SU-DHL-6 (cell line): ENCODE measurements at regions not wholly inside any gene's neighbourhood (a gene's known extent, or its start where the extent isn't known, plus 50 kb on each side); places are given as distances from the start of the nearest gene placed in this dataset.
A peak's percentile ranks its signal among the peaks of the same experiment; 100 is the strongest.

Experiments
- H2AFZ ChIP-seq: fragments of 200-600 bp; sonication (generic); 2 replicates; pipeline ENCODE4 v1.6.1; 2014; ENCODE audit warnings: low read depth, mild to moderate bottlenecking, moderate library complexity, mixed read lengths, antibody characterized with exemption, low read length; ENCODE audit not compliant: severe bottlenecking
- H3F3A ChIP-seq: fragments of 200-600 bp; shearing (Covaris generic); 2 replicates; pipeline ENCODE4 v1.6.0; 2016; ENCODE audit warnings: antibody characterized with exemption, mild to moderate bottlenecking; ENCODE audit not compliant: insufficient read depth
- H3K27ac ChIP-seq: fragments of 200-600 bp; sonication (generic); 2 replicates; pipeline ENCODE4 v1.5.1; 2016; ENCODE audit warnings: low read depth, mild to moderate bottlenecking, low read length, moderate library complexity, mixed read lengths
- H3K27me3 ChIP-seq: fragments of 200-600 bp; sonication (generic), shearing (Covaris generic); 2 replicates; pipeline ENCODE4 v1.6.0; 2014; ENCODE audit warnings: mild to moderate bottlenecking, low read length
- H3K36me3 ChIP-seq: fragments of 200-600 bp; sonication (generic); 2 replicates; pipeline ENCODE4 v1.6.1; 2014; ENCODE audit warnings: mild to moderate bottlenecking, low read length, mixed read lengths
- H3K4me2 ChIP-seq: fragments of 300-600, 200-600 bp; shearing (Covaris generic), sonication (generic); 2 replicates; pipeline ENCODE4 v1.6.0; 2014; ENCODE audit warnings: low read length, low read depth, mild to moderate bottlenecking; ENCODE audit not compliant: poor library complexity, severe bottlenecking
- H3K4me3 ChIP-seq: fragments of 200-600 bp; sonication (generic); 2 replicates; pipeline ENCODE4 v1.5.1; 2014; ENCODE audit warnings: antibody characterized with exemption, low read length, mild to moderate bottlenecking, mixed read lengths; ENCODE audit not compliant: insufficient read depth, poor library complexity, severe bottlenecking
- H3K79me2 ChIP-seq: fragments of 200-600 bp; sonication (generic); 2 replicates; pipeline ENCODE4 v1.6.1; 2014; ENCODE audit warnings: mild to moderate bottlenecking, low read length, moderate library complexity; ENCODE audit not compliant: insufficient read depth
- H3K9ac ChIP-seq: fragments of 200-600 bp; sonication (generic); 2 replicates; pipeline ENCODE4 v1.7.0; 2014; ENCODE audit warnings: mild to moderate bottlenecking, low read length
- H3K9me2 ChIP-seq: fragments of 200-600 bp; sonication (generic); replicated peaks from 2 replicates; pipeline ENCODE4 v1.6.1; 2014; ENCODE audit warnings: low read length; ENCODE audit not compliant: insufficient read depth
- H3K9me3 ChIP-seq: fragments of 200-600 bp; sonication (generic); 2 replicates; pipeline ENCODE4 v1.6.1; 2014; ENCODE audit warnings: low read length, mixed read lengths; ENCODE audit not compliant: insufficient read depth
- H4K20me1 ChIP-seq: fragments of 200-600 bp; sonication (generic); 2 replicates; pipeline ENCODE4 v1.6.1; 2014; ENCODE audit warnings: low read depth, mild to moderate bottlenecking, antibody characterized with exemption, low read length, moderate library complexity, mixed read lengths
- EZH2phosphoT487 ChIP-seq: fragments of 200-600 bp; sonication (generic), shearing (Covaris generic); conservative IDR thresholded peaks from 2 replicates; pipeline ENCODE4 v1.6.1; 2018; ENCODE audit warnings: mild to moderate bottlenecking, antibody characterized with exemption, low read length, moderate library complexity, mixed read lengths
- TF ChIP-seq, protein P1 (sequence below): fragments of 200-600 bp; sonication (generic); IDR thresholded peaks from one replicate; pipeline ENCODE4 v1.5.1; 2017; ENCODE audit warnings: antibody characterized with exemption, mild to moderate bottlenecking, low read length, moderate library complexity; ENCODE audit not compliant: insufficient read depth, poor library complexity, severe bottlenecking

DNA sequence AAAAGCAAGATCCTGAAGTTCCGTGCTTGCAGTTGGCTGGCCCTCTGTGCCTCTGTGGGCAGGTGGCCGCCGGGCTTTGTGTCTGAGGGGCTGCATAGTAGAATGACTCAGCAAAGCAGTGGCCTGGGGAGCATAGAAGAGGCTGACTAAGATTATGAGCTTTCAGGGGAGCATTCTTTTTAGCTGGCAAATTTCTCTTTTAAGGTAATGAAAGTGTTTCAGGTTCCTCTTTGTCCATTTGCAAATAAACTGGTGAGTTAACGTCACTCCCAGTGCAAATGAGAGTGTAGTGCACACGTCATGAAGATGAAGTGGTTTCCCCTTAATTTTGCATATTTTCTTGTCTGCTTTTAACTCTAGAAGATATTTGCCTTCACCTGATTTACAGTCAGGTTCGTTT is 98.6 kb downstream of the BCL2L11 start:
- TF ChIP-seq, protein P1, sequence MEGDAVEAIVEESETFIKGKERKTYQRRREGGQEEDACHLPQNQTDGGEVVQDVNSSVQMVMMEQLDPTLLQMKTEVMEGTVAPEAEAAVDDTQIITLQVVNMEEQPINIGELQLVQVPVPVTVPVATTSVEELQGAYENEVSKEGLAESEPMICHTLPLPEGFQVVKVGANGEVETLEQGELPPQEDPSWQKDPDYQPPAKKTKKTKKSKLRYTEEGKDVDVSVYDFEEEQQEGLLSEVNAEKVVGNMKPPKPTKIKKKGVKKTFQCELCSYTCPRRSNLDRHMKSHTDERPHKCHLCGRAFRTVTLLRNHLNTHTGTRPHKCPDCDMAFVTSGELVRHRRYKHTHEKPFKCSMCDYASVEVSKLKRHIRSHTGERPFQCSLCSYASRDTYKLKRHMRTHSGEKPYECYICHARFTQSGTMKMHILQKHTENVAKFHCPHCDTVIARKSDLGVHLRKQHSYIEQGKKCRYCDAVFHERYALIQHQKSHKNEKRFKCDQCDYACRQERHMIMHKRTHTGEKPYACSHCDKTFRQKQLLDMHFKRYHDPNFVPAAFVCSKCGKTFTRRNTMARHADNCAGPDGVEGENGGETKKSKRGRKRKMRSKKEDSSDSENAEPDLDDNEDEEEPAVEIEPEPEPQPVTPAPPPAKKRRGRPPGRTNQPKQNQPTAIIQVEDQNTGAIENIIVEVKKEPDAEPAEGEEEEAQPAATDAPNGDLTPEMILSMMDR: no peak
- TF ChIP-seq EZH2phosphoT487: no peak
- Histone ChIP-seq H3K4me2 (peak overlapping the region; percentile 67), H4K20me1 (no peaks in the 10 kb centered on the region), H3K36me3 (0 out of 2 replicates have a peak, but pooled peaks cover 4% of the 10 kb centered on the region), H3K27me3 (no peaks in the 10 kb centered on the region), H3K9me2 (no peaks in the 10 kb centered on the region), H2AFZ (peak overlapping the region; percentile 39), H3K9me3 (peaks cover 17% of the 10 kb centered on the region; the same call in 1 of the 2 replicates), H3K27ac (peak overlapping the region; percentile 90), H3K79me2 (no peaks in the 10 kb centered on the region), H3K9ac (peak overlapping the region; percentile 39), H3K4me3 (peak overlapping the region; percentile 28), H3F3A (peaks cover 20% of the 10 kb centered on the region)

DNA sequence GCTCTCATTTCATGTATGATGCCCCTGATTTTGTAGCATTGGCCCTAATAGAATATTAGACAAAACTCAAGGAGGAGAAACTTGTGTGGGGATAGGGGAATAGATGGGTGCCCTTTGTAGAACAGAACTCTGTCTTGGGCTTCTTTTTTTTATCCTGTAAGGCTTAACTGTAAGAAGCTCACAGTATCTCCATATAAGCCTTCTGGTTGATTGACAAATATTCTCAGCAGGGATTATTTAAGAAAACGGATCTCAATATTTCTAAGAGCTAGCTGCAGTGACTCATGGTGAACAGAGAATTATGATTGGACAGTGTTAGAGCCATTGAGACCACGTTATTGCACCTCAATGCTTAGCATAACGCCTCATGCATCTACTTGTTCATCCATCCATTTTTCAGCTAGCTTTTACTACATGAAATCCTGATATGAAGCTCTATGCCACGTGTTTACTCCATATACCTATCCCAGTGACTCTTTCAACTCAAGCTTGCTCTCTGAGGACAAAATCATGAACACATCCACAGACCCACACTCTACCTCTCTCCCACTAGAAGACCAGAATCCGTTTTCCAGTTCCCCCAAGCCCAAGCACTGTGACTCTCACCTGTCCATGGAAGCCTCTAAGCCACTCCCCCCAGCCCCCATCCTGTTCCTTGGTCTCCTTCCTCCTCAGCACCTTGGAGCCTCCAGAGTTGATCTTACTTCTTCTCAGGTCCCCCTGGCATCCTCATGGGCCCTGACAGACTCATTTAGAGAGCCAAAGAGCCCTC is 99.2 kb downstream of the BCL2L11 start:
- Histone ChIP-seq H3K9me2 (no peaks in the 10 kb centered on the region), H2AFZ (peak overlapping the region; percentile 39), H3K27ac (peak overlapping the region; percentile 90), H3K79me2 (no peaks in the 10 kb centered on the region), H3K4me2 (peak overlapping the region; percentile 67), H3K9ac (peak overlapping the region; percentile 8; the same call in 1 of the 2 replicates), H3F3A (peaks cover 20% of the 10 kb centered on the region), H3K27me3 (no peaks in the 10 kb centered on the region), H3K4me3 (peak overlapping the region; percentile 3), H3K36me3 (0 out of 2 replicates have a peak, but pooled peaks cover 4% of the 10 kb centered on the region), H3K9me3 (peaks cover 11% of the 10 kb centered on the region; the same call in 1 of the 2 replicates), H4K20me1 (no peaks in the 10 kb centered on the region)
- TF ChIP-seq, protein P1: no peak
- TF ChIP-seq EZH2phosphoT487: no peak

DNA sequence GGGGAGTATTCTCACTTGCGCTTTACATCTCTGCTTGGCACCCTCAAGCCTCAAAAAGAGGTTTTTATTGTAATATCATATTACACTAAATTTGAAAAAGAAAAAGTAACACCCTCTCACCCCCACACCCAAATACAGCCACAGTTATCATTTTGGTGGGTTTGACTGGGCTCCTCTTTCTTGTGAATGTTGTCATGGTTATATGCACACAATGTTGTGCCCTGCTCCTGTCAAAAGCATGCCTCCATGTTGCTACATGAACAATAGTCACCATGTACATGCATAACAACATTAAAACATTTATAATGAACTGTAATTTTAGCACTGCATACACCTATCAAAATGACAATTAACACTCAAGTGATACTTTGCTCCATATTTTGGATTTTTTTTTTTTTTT is 100.2 kb downstream of the BCL2L11 start:
- Histone ChIP-seq H3K9ac (no peak overlapping the region), H3K9me3 (peaks cover 8% of the 10 kb centered on the region; the same call in 1 of the 2 replicates), H3K79me2 (no peaks in the 10 kb centered on the region)

More for the DNA sequence above, 100.2 kb downstream of the BCL2L11 start:
- H3K27ac ChIP-seq: no peak overlapping the region
- no peak overlapping the region for H2AFZ ChIP-seq
- 0 out of 2 replicates have a peak, but pooled peaks cover 4% of the 10 kb centered on the region for H3K36me3 ChIP-seq
- no peak for TF ChIP-seq EZH2phosphoT487
- TF ChIP-seq, protein P1: no peak
- no peak overlapping the region for H3K4me2 ChIP-seq
- peaks cover 20% of the 10 kb centered on the region for H3F3A ChIP-seq
- no peaks in the 10 kb centered on the region for H4K20me1 ChIP-seq
- no peaks in the 10 kb centered on the region for H3K27me3 ChIP-seq
- no peaks in the 10 kb centered on the region for H3K9me2 ChIP-seq
- no peak overlapping the region for H3K4me3 ChIP-seq
